Left renal pelvis (tissue), 4 donors: ENCODE measurements at regions not wholly inside any gene's neighbourhood (a gene's known extent, or its start where the extent isn't known, plus 50 kb on each side); places are given as distances from the start of the nearest gene placed in this dataset.
A peak's percentile ranks its signal among the peaks of the same experiment; 100 is the strongest.
"Not testable (repeated sequence)": the region's sequence is repeated elsewhere in the genome, so short reads cannot be mapped to it uniquely, and the experiment has no call there.

Experiments
- DNase-seq, 4 donors: peaks; one replicate each; pipeline ENCODE4 v3.0.0-alpha.2; 2013; ENCODE audit warnings: low read depth in 4 of 4, low spot score in 3 of 4

DNA sequence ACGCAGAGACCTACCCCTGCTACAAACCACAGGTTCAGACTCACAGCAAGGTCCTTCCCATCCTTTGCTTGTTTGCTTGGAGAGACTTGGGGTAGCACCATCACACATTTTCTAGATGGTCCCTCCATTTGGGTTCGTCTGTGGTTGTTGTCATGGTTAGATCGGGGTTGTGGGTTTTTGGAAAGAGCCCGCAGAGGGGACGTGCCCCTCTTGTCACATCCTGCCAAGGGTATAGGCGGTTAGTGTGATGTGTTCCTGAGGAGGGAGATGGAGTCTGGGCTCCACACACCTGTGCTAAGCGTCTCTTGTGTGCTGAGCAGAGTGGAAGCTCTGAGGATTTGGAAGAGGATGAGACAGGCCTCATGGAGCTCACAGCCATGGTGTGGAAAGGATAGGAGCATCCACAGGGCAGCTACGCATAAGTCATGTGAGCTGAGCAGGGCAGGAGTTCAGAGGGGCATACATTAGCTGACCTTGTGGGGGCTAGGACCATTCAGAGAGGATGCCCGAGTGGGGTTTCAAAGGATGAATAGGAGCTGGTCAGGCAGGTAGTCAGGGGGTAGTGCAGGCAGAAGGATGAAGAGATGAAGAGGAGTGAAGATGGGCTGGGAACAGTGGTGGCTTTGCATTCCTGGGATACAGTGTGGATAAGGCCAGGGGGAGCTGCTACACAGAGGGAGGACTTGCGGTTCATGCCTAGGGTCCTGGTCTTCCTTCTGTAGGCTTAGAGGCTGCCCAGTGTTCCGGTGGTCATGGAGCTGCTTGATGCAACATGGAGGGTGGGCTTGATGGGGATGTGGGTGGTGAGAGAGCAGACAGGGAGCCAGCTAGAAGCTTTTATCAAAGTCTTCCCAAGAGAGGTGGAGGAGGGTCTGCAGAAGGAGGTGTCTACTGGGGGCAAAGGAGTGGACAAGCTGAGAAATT, 62.9 kb downstream of the ACKR3 start:
- no peak for DNase-seq

DNA sequence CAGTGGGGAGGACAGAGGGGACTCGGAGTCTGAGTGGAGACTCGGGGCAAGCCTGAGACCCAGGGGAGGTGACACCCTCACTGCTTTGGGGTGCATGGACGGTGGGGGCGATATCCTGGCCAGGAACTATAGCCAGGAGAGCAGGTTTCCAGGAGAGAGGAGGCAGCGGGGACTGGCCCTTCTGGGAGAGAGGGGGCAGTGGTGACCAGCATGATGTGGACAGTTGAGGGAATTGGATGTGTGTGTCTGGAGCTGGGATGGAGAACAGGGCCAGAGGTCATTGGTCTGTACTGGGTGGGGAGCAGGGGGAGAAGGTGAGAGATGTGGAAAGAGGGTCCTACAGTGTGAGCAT, 63.6 kb downstream of the ACKR3 start:
- DNase-seq: no peak

GRCh38 chr2:236633775-236634560, 64.3 kb downstream of the ACKR3 start:
- peak in 3 of 4 donors; percentile 26 to 79 (median 41) for DNase-seq

- DNase-seq: no peak
These were observed 66.6 kb downstream of the ACKR3 start for GRCh38 chr2:236636261-236636660.

GRCh38 chr2:236636714-236637470, 67.3 kb downstream of the ACKR3 start:
- DNase-seq: no peak

- DNase-seq: no peak
These were observed 68.3 kb downstream of the ACKR3 start for GRCh38 chr2:236637686-236638569.

DNA sequence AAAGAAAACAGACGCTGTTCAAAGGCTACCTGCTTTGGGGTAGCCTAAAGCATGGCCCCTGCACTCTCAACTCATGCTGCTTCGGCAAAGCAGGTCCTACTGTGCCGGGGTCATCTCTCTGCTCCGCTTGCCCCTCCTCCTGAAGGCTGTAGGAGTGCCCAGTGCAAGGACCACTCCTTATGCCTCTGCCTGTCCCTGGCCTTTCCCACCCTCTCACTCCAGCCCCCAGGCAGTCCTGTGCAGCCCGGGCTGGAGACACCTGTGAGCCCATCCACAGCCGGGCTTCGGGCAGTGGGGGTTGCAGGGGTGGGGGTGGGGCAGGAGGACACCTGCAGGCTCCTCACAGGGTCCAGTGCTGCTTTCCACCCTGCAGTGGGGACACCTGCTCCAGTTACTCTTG, 69.1 kb downstream of the ACKR3 start:
- no peak for DNase-seq

DNA sequence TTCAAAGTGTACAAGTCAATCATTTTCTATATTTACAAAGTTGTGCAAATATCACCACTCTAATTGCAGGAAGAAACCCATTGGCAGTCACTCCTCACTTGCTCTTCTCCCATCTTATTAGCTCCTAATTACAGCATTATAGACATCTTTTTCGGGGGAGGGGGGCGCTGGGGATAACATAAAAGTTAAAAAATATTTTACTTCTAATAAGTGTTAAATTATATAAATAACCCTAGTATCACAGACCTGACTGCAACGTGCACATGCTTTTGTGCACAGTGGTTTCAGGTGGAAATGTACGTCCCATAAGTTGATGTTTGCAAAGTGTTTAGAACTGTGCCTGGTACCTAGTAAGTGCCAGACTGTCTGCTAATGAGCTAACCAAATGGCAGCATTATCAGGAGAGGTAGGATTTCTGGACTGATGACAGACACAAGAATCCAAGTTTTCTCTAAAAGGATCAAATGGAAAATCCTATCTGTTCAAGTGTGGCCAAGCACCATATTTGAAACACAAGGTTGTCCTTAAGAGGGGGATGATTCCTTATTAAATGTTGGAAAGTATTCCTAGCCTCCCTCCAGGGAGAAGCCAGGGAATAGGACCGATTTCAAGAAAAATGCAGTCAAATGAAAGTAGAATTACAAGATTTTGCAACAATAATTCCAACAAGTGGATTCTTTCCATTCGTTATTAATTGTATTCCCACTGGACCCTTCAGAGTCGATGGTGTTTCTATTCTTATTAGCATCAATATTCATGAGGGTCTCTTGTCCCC, 70.0 kb downstream of the ACKR3 start:
- no peak for DNase-seq

GRCh38 chr2:236641051-236641726, 71.6 kb downstream of the ACKR3 start:
- no peak for DNase-seq

- DNase-seq: no peak
These were observed 72.5 kb downstream of the ACKR3 start for GRCh38 chr2:236642125-236642524.

DNA sequence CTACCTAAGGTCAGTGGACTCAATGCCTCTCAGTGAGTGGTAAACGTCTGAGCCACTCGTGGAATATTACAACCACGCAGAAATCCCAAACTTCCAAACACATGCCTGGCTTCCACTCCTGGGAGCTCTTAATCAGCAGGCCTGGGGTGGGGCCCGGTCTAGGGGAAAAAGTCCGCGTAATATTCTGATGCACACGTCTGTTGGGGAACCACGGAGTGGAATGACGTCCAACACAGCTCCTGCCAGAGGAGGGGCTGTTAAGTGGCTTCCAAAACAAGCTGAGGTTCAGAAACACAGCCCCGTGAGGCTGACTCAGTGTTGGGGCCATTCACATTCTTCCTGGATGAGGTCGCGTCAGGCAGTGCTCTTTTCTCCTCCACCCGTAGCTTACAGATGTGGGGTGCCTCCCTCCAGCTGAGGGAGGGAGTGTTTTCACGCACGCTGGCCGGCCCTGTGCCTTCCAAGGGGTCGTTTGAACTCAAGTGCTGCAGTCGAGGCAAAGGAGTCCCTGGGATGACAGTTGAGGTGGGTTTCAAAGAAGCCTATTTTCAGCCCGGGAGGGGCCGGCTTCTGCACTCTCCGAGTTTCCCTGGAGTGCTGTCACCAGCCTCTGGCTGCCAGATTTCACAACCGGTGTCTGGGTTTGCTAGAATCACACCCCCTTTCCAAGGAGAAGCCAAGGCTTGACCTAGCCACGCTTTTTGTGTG, 73.1 kb downstream of the ACKR3 start:
- no peak for DNase-seq

DNA sequence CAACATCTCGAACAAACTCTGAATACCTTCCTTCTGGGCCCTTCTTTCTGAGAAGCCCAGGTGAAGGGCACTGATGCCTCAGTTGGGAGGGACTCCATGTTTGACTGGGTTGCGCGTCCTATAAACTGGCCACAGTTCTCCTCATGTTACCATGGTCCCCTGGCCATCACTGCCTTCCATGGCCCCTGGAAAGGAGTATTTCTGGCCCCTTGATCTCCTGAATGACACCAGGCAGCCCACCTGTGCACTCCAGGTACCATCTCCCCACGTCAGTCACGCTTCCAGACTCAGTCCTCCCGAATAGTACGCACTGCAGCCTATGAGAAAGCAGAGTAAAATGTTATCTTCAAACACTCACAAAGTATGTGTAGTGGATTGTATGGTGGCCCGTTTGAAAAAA, 73.9 kb downstream of the ACKR3 start:
- DNase-seq: no peak

- no peak for DNase-seq
These were observed 74.4 kb downstream of the ACKR3 start for GRCh38 chr2:236644067-236644466.

- DNase-seq: no peak
These were observed 74.9 kb downstream of the ACKR3 start for GRCh38 chr2:236644502-236644911.

- DNase-seq: not testable (repeated sequence)
These were observed 75.5 kb downstream of the ACKR3 start for GRCh38 chr2:236645141-236645540.

- DNase-seq: no peak
These were observed 76.8 kb downstream of the ACKR3 start for GRCh38 chr2:236646441-236646840.

DNA sequence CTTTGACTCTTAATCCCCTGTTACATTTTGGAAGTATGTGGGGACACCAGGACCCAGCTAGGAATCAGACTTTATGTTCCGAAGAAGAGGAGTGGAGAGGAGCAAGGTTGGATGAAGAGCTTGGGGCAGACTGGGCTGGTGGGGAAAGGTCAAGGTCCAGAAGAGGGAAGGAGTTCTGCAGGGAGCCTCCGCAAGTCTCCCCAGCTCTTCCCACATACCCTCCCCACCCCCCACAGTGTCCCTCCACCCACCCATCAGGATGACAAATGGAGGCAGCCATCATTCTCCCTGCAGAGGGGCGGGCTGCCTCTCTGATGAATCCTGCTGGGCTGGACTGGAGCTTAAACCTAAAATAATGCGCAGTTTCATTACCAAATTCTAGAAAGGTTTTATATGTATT, 77.2 kb downstream of the ACKR3 start:
- no peak for DNase-seq

DNA sequence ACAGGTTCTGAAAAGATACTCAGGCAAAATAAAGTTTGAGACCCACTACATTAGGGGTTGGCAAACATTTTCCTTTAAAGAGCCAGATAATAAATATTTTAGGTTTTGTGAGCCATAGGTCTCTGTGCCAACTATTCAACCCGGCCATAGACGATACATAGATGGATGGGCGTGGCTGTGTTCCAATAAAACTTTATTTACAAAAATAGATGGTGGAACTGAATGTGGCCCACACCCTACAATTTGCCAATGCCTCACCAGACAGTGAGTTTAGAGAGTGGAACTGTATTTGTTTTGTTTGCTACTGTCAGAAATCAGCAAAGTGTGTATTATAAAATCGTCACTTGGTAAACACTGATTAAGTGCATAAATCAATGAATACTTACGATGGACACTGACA, 78.0 kb downstream of the ACKR3 start:
- no peak for DNase-seq
